ENCODE measurements at regions not wholly inside any gene's neighbourhood (a gene's known extent, or its start where the extent isn't known, plus 50 kb on each side); places are given as distances from the start of the nearest gene placed in this dataset.

DNA sequence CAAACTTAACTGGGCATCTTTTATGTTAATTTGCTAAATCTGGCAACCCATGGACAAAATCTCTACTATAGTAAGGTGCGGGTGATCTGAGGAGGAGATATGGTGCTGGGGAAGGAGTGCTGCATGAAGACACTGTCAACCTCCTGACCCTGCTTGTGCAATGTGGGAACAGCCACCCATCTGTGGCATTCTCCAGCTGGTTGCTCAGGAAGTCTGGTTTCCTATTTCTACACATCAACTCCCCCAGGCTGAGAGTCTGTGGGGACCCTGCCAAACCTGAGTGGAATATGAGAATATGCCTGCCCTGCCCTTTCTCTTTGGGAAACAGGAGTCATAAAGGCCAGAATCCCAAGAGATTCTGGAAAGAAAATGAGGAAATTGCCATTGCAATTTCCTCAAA, 60.1 kb upstream of the PAX3 start:
- TF ChIP-seq CTCF (IDR thresholded peaks at IDR 0.05; ENCODE audit: insufficient read depth, low read depth, low read length): no peak
- Histone ChIP-seq H3K4me3 (ENCODE audit: low read depth, low read length) (no peak overlapping the region), H3K36me3 (ENCODE audit: control insufficient read depth, insufficient read depth, low read length) (no peaks in the 10 kb centered on the region), H3K27me3 (ENCODE audit: control insufficient read depth, insufficient read depth, low read length) (no peaks in the 10 kb centered on the region)
- no peak for DNase-seq (ENCODE audit: low read depth)
- CTCF ChIA-PET: no interaction called here
- POLR2A ChIA-PET: no interaction called here

DNA sequence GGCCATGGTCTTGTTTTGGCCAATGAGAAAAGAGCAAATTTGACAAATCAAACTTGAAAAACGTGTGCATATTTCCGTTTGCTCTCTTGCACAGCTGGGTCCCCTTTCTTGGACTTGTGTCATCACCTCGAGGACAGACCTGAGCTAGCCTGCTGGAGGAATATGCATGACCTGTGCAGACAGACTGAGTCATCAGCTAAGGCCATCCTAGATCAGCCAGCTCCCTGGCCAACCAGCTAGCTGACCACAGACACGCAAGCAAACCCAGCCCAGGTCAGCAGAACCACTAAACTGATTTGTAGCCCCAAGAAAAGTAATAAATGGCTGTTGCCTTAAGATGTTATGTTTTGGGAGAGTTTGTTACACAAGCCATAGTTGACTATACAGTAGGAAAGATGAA, 61.3 kb upstream of the PAX3 start:
- no peak for TF ChIP-seq CTCF (IDR thresholded peaks at IDR 0.05; ENCODE audit: insufficient read depth, low read depth, low read length)
- CTCF ChIA-PET: interaction anchor here (1.2 kb wide), 1 partner anchor 9 kb away, joined by 3 read pairs; no protein-coding TSS in a partner anchor
- POLR2A ChIA-PET: no interaction called here
- Histone ChIP-seq H3K27me3 (ENCODE audit: control insufficient read depth, insufficient read depth, low read length) (no peaks in the 10 kb centered on the region), H3K36me3 (ENCODE audit: control insufficient read depth, insufficient read depth, low read length) (no peaks in the 10 kb centered on the region), H3K4me3 (ENCODE audit: low read depth, low read length) (no peak overlapping the region)
- DNase-seq (ENCODE audit: low read depth): no peak

- POLR2A ChIA-PET: no interaction called here
- Histone ChIP-seq H3K4me3 (ENCODE audit: low read depth, low read length) (no peak overlapping the region), H3K27me3 (ENCODE audit: control insufficient read depth, insufficient read depth, low read length) (no peaks in the 10 kb centered on the region), H3K36me3 (ENCODE audit: control insufficient read depth, insufficient read depth, low read length) (no peaks in the 10 kb centered on the region)
- TF ChIP-seq CTCF (IDR thresholded peaks at IDR 0.05; ENCODE audit: insufficient read depth, low read depth, low read length): no peak
- DNase-seq (ENCODE audit: low read depth): no peak
- CTCF ChIA-PET: no interaction called here
Measured at GRCh38 chr2:222360997-222361396, 62.2 kb upstream of the PAX3 start.

GRCh38 chr2:222361787-222362186, 62.6 kb upstream of the SGPP2 start:
- ChIA-PET CTCF (no interaction called here), POLR2A (no interaction called here)
- DNase-seq (ENCODE audit: low read depth): no peak
- Histone ChIP-seq H3K4me3 (ENCODE audit: low read depth, low read length) (no peak overlapping the region), H3K36me3 (ENCODE audit: control insufficient read depth, insufficient read depth, low read length) (no peaks in the 10 kb centered on the region), H3K27me3 (ENCODE audit: control insufficient read depth, insufficient read depth, low read length) (no peaks in the 10 kb centered on the region)
- TF ChIP-seq CTCF (IDR thresholded peaks at IDR 0.05; ENCODE audit: insufficient read depth, low read depth, low read length): no peak

GRCh38 chr2:222362336-222362735, 62.0 kb upstream of the SGPP2 start:
- CTCF ChIA-PET: no interaction called here

More at GRCh38 chr2:222362336-222362735, 62.0 kb upstream of the SGPP2 start:
- Histone ChIP-seq H3K4me3 (ENCODE audit: low read depth, low read length) (no peak overlapping the region), H3K36me3 (ENCODE audit: control insufficient read depth, insufficient read depth, low read length) (no peaks in the 10 kb centered on the region), H3K27me3 (ENCODE audit: control insufficient read depth, insufficient read depth, low read length) (no peaks in the 10 kb centered on the region)
- TF ChIP-seq CTCF (IDR thresholded peaks at IDR 0.05; ENCODE audit: insufficient read depth, low read depth, low read length): no peak
- POLR2A ChIA-PET: no interaction called here
- no peak for DNase-seq (ENCODE audit: low read depth)

All from BJ (cell line).